ACC112 (cell line): ENCODE measurements at regions not wholly inside any gene's neighbourhood (a gene's known extent, or its start where the extent isn't known, plus 50 kb on each side); places are given as distances from the start of the nearest gene placed in this dataset.
"Not testable (repeated sequence)": the region's sequence is repeated elsewhere in the genome, so short reads cannot be mapped to it uniquely, and the experiment has no call there.

Experiments
- H2AFZ ChIP-seq: fragments of 200-600 bp; sonication (generic); one replicate; pipeline ENCODE4 v1.6.0; 2017; ENCODE audit warnings: antibody characterized with exemption, low read length; ENCODE audit not compliant: unreplicated experiment
- H3K27ac ChIP-seq: fragments of 200-600 bp; sonication (generic); 2 replicates; pipeline ENCODE4 v1.5.1; 2014; ENCODE audit warnings: low read depth, mild to moderate bottlenecking, antibody characterized with exemption, low read length, moderate library complexity
- H3K27me3 ChIP-seq: fragments of 200-600 bp; sonication (generic); 2 replicates; pipeline ENCODE4 v1.6.1; 2014; ENCODE audit warnings: mild to moderate bottlenecking, antibody characterized with exemption, low read length, moderate library complexity, mixed read lengths; ENCODE audit not compliant: insufficient read depth
- H3K36me3 ChIP-seq: fragments of 200-600 bp; sonication (generic); 2 replicates; pipeline ENCODE4 v1.6.1; 2016; ENCODE audit warnings: mild to moderate bottlenecking, antibody characterized with exemption, low read length, moderate library complexity, mixed read lengths; ENCODE audit not compliant: insufficient read depth
- H3K4me1 ChIP-seq: fragments of 200-600 bp; sonication (generic); one replicate; pipeline ENCODE4 v1.6.1; 2016; ENCODE audit warnings: low read length, mixed read lengths; ENCODE audit not compliant: insufficient read depth, unreplicated experiment, control insufficient read depth
- H3K4me3 ChIP-seq: fragments of 200-600 bp; sonication (generic); 2 replicates; pipeline ENCODE4 v1.5.1; 2014; ENCODE audit warnings: mild to moderate bottlenecking, low read depth, low read length
- H3K79me2 ChIP-seq: fragments of 200-600 bp; sonication (generic); one replicate; pipeline ENCODE4 v1.6.0; 2016; ENCODE audit warnings: low read length; ENCODE audit not compliant: control insufficient read depth, unreplicated experiment, insufficient read depth

DNA sequence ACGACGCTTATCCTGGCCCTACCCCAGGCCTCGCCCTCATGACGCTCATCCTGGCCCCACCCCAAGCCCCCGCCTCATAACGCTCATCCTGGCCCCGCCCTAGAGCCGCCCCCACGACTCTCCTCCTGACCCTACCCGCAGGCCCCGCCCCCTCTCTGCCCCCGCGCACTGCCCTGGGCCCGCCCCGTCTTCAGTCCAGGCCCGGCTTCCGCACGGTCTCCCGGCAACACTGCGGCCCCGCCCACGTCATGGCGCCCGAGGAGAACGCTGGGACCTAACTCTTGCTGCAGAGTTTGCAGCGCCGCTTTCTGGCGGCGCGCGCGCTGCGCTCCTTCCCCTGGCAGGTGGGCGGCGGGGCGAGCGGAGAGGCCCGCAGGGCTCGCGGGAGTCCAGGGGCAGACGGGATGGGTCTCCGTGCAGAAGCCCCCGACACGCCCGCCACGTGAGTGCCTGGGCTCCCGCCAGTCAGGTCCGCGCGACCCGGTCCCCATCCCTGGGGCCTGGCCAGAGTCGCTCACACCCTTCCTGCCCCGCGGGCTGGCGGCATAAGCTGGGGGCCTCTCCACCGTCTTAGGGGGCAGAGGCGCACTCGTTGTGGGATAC is 52.5 kb upstream of the ROPN1B start:
- Histone ChIP-seq H3K4me1 (no peaks in the 10 kb centered on the region), H3K27me3 (no peaks in the 10 kb centered on the region), H3K27ac (peak overlapping the region; percentile 70), H3K36me3 (no peaks in the 10 kb centered on the region), H2AFZ (peak overlapping the region; percentile 72), H3K79me2 (no peaks in the 10 kb centered on the region), H3K4me3 (peak overlapping the region; percentile 85)

DNA sequence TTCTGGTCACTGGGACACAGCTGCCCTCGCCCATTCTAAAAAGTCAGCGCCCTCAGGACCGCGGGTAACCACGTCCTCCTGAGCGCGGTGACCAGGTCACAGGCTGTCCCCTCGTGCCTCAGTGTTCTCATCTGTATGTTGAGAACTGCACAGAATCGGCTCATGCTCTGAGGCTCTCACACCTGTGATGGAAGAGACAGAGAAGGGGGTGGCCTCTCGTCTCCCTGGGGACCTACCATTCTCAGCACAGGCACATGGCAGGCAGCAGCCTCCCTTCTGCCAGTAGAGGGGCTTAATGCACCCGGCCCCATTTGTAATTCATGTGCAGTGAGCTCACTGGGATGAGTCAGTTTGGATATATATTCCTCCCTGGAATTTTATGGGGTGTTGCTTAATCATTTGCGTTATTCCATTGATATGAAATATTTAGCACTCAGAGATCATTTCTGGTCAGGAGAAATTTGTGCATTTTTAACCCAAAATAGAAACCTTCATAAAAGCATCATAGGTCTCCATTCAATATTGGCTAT is 51.9 kb upstream of the ROPN1B start:
- H3K4me1 ChIP-seq, H3K36me3 ChIP-seq, H3K27me3 ChIP-seq, H3K79me2 ChIP-seq: not testable (repeated sequence)
- H3K4me3 ChIP-seq, result peak overlapping the region; percentile 85
- peak overlapping the region; percentile 70 for H3K27ac ChIP-seq
- peak overlapping the region; percentile 72 for H2AFZ ChIP-seq

DNA sequence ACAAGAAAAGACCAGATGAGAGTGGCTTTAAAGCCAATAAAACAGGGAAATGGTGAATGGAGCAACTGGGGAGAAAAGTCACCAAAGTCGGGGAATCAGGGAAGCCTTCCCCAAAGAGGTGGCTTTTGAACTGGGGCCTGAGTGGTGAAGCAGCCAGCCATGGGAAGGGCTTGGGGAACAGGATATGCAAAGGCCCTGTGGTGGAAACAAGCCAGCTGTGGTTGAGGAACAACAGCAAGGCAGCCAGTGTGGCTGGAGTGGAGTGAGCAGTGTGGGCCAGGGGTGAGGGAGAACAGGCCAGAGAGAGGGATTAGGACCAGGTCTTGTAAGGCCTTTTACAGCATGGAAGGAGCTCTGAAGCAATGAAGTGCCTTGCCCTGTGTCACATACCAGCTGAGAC is 51.0 kb upstream of the ROPN1B start:
- H3K36me3 ChIP-seq, H3K79me2 ChIP-seq, H3K27ac ChIP-seq, H3K27me3 ChIP-seq, H3K4me1 ChIP-seq, H2AFZ ChIP-seq, H3K4me3 ChIP-seq: not testable (repeated sequence)

DNA sequence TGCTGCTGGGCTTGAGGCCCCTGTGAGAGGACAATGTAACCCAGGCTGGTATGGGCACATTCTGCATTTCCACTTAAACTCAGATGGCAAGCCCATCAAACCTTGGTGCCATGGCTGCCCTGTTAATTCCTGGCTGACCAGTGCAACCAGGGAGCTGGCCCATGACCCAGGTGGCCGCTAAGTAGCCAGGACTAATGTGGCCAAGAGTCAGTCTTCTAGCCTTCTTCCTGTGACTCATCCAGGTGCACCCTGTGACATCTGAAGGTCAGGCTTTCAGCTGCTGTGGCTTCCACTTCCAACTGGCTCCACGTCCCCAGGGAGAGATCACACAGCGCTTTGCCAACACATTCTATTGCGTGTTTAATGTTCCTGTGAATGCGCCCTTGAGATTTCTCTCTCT is 50.5 kb upstream of the ROPN1B start:
- not testable (repeated sequence) for H3K27me3 ChIP-seq, H3K4me3 ChIP-seq, H3K27ac ChIP-seq, H3K79me2 ChIP-seq, H3K36me3 ChIP-seq, H2AFZ ChIP-seq, H3K4me1 ChIP-seq

DNA sequence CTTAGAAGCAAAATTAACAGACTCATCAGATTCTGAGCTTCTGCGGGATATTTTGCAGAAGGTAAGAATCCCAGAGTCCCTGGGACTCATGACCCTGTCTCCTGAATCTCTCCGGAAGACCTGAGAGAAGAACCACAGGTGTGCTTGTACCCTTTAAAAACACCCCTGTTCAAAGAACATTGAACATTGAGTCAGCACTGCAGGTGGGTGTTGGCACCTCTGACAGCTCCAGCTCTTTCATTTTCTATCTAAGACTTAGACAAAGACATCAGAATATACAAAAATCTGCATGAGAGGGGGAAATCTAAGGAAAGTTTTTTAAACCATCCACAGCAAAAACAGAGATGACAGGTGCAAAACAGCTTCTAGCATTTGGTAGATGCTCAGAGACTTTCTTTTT is 50.1 kb upstream of the ROPN1B start:
- not testable (repeated sequence) for H3K4me1 ChIP-seq, H2AFZ ChIP-seq, H3K27ac ChIP-seq, H3K4me3 ChIP-seq, H3K27me3 ChIP-seq, H3K79me2 ChIP-seq, H3K36me3 ChIP-seq
